DMS 273 (cell line): ENCODE measurements at regions not wholly inside any gene's neighbourhood (a gene's known extent, or its start where the extent isn't known, plus 50 kb on each side); places are given as distances from the start of the nearest gene placed in this dataset.
"Not testable (repeated sequence)": the region's sequence is repeated elsewhere in the genome, so short reads cannot be mapped to it uniquely, and the experiment has no call there.

Experiments
- DNase-seq: peaks from one replicate; lab custom pipeline; 2025; ENCODE audit not compliant: unreplicated experiment; lab: John Stamatoyannopoulos, UW

DNA sequence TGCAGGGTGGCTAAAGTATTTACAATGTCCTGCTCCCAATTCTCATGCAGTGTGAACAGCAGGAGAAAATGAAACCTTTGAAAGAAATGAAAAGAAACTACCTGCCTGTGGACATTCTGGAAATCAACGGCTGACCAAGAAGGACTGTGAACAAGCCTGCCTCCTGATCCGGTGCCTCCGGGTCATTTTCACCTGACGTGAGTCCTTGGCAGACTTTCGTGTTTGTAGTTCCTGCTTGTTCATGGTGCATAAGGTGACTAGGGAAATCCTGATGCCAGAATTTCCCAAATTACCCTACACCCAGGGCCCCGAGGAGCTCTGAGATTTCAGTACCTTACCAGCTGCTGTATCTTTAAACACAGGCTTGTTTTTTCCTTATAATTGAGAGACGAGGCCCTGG is 317.5 kb downstream of the TLE1 start:
- no peak for DNase-seq

DNA sequence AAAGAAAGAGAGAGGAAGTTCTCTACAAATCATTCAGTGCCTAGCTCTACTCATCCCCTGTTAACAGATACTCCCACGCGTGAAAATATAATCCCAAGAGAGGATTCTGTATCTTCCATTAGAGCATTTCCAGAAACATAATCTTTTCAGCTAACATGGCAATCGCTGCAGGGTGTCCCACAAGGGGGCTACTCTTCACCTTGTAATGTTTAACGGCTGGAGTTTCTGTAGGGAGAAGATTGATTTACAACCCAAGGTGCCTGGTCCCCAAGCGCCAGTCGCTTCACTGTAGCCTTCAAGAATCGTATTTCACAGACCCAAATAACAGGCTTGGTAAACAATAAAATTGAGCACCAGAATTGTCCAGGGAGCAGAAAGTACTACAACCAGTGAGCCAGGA is 318.7 kb downstream of the TLE1 start:
- DNase-seq: no peak

DNA sequence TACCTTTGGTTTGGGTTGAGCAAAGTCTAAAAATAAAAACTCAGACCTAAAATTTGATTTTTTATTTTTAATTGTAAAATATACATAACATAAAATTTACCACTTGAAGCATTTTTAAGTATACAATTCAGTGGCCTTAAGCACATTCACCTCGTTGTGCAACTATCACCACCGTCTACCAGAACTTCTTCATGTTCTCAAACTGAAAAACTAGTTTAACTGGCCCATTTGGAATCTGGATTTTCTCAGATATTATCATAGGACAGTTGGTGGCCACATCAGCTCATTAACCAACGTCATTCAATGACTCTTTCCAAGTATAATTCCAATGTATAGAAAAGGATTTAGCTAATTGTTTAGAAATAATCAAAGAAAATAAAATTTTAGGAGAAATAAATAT is 319.3 kb downstream of the TLE1 start:
- no peak for DNase-seq

DNA sequence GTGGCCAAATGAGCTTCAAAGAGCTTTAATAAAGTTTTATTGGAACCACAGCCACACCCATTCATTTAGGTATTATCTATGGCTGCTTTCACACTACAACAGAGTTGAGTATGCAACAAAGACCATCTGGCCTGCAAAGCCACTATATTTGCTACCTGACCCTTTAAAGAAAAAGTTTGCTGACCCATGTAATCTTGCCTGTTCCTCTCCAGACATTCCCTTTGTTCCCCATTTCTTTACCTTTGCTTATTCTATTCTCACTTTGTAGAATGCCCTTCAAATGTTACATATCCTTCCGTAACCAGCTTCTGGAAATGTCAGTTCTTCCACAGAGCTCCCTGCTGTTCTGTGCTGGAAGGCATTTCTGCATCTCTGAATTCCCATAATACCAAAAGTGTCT is 320.2 kb downstream of the TLE1 start:
- DNase-seq: no peak

DNA sequence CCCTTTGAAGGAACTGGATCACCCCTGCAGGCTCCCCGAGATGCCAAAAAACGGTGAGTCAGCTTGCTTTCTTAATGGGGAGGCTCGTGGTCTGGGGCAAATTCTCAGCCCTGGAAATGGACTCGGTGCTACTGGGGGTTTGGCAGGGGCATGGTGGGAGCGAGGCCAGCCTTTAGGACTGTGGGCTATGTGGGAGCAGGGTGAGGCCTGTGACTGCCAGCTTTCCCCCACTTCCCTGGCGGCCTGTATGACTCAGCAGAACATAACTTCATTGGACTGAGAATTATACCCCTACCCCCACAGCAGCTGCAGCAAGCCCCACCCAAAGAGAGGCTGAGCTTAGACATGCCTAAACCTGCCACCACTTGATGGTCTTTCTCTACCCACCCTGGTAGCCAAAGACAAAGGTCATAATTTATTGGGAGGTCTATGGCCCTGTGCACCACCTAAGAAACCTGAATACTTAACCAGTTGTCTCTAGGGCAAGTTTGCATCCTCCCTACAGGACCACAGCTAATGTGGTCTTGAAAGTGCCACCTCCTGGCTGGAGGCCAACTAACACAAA is 325.3 kb downstream of the TLE1 start:
- DNase-seq: no peak

DNA sequence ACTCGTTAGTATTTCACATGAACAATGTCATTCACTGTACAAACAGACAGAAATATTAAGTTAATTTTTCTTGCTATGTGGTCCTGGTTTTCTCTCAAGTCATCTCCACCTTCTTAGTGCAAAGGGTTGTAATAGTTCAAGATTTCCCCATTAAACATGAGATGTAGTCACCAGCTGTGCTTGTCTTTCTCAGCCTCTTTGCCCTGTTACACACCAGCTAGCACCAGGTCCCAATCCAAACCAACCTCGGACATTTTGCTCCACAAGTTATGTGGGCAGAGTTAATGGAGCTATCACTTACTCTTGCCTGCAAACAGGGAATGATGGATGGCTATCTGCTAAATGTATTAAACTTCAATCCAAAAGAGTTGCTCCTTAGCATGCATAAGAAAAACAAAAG is 328.1 kb downstream of the TLE1 start:
- no peak for DNase-seq

DNA sequence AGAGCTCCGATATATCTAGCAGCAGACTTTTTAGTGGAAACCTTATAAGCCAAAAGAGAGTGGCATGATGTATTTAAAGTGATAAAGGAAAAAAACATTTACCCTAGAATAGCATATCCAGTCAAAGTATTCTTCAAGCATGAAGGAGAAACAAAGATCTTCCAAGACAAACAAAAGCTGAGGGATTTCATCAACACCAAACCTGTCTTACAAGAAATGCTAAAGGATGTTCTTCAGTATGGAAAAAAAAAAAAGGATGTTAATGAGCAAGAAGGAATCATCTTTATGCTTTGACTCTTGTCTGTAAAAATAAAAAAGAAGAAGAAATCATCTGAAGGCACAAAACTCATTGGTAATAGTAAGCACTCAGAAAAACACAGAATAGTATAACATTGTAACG is 338.2 kb downstream of the TLE1 start:
- no peak for DNase-seq

DNA sequence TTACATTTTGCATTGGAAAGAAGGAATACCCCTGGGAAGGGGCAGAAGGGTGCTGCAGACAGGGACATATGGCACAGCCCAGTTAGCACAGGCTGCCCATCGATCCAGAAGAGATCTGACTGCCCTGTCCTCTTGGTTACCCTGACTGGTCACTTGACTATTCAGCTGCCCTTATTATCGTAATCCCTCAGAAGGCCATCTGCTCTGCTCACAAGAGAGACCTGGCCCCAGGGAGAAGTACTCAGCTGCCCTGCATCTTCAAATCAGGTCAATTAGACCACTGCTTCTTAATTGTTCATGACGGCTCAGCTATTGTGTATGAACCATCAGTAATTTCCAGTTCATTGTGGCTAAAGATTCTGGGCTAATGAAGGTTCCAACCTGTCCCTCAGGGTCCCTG is 345.0 kb downstream of the TLE1 start:
- DNase-seq: no peak

DNA sequence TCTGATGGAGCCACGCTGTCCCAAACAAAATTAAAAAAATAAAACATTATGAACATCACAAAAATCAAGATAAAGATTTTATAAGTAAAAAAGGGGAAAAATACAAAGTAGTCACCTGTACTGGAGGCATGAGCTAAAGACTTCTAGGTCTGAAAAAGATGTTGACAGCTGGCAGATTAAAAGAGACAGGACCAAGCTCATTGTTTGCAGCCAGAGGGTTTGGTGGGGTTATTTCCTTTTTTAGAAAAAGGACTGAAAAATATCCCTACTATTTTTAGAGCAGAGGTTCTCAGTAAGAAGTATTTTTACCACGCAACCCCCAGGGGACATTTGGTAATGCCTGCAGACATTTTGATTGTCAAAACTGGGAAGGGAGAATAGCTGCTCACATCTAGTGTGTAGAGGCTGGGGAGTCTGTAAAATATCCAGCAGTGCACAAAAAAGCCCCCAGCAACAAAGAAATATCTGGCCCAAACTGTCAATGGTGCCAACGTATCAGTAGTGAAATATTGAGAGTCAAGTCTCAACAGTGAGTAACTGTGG is 353.4 kb downstream of the TLE1 start:
- no peak for DNase-seq

DNA sequence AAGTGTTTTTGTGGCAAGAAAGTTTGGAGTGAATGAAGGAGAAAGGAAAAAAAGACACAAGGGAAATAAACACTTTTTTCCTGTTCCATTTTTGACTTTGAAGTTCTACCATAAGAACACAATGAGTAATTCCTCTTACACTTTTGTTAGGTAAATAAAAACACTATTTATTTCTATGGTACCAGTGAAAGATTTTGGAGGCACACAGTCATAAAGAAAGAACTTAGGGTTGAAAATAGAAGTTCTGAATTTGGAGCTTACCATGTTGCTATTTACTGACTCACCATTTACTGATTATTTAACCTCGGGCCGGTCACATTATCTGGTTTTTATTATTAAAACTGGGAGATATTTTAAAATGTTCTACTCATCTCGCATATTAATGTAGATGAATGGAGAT is 367.8 kb downstream of the TLE1 start:
- no peak for DNase-seq

DNA sequence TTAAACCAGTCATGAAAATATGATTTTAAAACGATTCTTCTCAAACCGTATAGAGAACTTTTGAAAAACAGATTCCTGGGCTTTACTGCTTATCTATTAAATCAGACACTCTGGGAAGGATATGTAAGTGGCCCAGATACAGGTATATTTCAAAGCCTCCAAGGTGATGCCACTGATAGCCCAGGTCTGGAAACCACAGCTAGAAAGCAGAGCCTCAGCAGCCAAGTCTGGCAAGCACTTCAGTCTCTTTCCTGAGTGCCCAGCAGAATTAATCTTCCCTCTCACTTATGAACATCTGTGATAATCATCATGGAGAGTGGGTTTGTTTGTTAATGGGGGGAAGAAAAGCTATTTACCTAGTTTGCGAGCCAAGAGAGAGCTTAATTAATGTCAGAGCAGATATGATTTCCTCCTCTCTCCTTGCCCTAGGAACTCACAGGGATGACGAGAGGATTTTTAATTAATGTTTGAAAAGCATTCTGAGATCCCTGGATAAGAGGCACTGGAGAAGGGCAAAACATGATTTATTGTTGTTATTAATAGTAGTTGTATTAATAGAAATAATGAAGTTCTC is 368.4 kb downstream of the TLE1 start:
- peak; percentile 19 for DNase-seq

DNA sequence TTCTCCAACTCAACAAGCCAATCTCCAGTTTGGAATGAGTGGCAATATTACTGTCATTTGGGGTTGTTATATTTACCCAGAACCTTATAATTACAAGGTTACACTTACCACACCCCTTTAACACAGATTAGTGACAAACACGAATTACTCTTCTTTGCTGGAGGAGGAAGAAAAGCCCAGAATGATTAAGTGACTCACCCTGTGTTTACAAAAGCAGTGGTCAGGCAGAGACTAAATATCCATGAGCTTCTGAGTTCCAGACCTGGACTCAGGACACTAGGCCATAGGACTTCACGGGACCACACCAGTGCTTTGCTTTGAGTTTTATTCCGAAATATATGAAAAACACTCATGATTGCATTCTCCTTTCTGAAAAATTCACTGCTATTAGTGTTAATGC is 370.8 kb downstream of the TLE1 start:
- no peak for DNase-seq

DNA sequence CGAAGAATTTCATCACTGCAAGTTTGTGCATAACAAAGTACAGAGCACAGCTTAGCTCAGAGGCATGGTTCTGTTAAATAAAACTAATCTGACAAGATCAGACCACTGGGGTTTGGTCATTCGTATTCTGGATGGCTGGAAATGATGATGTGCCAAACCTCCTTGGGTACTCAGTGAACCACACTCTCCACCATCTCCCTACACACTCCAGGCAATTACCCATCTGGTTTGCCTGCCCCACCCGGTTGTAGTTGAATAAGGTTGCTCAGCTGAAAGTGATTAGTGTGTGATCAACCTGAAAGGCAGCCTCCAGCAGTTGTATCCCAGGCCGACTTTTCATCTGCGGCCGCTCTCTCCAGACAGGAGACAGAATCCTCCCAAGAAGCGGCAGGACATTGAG is 371.4 kb downstream of the TLE1 start:
- DNase-seq: no peak

DNA sequence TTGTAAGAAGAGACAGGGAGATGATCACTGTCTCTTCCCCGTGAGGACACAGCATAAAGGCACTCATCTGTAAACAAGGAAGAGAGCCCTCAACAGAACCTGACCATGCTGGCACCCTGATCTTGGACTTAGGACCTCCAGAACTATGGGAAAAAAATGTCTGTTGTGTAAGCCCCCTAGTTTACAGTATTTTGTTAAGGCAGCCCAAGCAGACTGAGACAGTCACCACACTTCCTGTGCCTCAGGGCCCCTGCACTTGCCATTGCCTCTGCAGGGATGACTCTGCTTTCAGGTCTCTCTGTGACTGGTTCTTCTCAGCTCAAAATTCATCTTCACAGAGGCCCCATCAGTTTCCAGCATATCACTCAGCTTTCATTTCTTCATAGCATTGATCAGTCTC is 372.1 kb downstream of the TLE1 start:
- no peak for DNase-seq

DNA sequence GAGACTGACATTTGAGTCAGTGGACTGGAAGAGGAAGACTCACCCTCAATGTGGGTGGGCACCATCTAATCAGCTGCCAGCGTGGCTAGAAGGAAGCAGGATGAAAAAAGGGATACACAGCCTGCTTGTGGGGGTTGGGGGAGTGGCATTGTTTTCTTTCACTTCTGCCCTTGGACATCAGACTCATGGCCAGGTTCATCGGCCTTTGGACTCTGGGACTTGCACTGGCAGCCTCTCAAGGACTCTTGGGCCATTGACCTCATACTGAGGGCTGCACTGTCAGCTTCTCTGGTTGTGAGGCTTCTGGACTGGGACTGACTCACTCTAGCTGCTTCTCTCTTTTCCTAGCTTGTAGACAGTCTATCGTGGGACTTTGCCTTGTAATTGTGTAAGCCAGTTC is 374.9 kb downstream of the TLE1 start:
- DNase-seq: no peak

DNA sequence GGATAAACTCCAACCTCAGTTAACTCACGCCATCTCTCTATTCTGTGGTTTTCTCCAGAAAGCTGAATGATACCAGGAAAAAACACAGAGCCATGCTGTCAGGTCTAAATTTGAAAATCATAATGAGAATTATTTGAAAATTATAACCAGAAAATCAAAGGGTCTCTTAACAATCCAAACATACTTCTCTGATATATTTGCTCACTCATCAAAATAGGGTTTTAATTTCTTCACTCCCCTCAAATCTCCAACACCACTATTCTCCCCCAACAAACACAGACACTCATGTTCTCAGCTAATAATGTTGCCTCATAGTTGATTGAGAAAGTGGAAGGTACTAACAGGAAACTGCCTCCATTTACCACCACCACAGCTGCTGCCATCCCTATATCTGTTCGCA is 375.5 kb downstream of the TLE1 start:
- no peak for DNase-seq

DNA sequence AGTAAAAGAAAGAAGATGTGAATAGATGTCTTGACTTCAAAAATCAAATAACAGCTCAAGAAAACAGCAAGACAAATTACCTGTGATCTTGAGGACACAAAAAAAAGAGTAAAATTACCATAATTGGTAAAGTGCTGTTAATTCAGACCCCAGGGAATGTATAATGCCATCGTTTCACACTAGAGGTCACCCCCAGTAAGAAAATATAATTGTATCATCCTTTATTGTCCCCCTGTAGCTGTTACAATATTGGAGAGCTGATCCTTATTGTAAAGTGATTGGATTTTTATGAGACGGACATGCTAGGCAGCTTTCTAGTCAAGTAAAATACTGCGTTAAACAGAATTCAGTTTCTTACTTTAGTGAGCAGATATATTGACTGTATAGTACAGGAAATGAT is 377.0 kb downstream of the TLE1 start:
- DNase-seq: no peak

DNA sequence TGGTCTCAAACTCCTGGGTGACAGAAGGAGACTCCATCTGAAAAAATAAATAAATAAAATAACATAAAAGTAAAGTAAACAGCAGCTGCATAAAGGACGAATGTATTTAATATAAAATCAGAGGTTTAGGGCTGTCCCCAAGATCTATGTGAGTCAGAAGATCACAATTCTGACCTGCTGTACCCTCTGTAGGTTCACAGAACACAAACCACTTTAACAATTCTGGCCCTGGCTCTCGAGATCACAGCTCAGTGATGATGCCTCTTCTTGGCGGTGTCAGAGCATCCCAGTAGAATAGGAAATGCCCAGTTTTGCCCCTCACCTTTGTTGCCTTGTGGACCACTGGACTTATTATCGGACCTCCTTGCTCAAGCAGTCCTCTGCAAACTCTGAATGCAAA is 380.9 kb downstream of the TLE1 start:
- no peak for DNase-seq

DNA sequence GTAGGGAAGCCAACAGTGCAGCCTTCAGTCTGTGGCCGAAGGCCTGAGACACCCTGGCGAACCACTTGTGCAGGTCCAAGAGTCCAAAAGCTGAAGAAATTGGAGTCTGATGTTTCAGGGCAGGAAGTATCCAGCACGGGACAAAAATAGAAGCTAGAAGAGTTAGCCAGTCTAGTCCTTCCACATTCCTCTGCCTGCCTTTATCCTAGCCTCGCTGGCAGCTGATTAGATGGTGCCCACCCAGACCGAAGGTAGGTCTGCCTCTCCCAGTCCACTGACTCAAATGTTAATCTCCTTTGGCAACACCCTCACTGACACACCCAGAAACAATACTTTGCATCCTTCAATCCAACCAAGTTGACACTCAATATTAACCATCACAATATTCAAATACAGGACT is 381.6 kb downstream of the TLE1 start:
- not testable (repeated sequence) for DNase-seq

DNA sequence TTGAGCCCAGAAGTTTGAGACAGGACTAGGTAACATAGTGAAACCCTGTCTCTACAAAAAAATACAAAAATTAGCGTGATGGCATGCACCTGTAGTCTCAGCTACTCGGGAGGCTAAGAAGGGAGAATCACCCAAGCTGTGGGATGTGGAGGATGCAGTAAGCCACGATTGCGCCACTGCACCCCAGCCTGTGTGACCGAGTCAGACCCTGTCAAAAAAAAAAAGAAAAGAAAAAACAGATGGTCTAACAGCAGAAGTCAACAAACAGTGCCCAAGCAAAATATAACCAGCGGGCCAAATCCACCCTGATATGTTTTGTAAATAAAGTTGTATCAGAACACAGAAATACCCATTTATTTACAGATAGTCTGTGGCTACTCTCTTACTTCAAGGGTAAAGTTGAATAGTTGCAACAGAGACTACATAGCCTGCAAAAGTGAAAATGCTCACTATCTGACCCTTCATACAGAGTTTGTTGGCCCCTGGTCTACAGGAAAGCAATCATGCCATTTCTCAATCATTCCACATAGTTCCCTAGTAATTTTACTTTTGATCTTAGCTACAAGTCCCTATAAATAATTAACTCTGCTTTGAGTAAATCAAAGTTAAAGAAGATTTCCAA is 383.7 kb downstream of the TLE1 start:
- DNase-seq: no peak

DNA sequence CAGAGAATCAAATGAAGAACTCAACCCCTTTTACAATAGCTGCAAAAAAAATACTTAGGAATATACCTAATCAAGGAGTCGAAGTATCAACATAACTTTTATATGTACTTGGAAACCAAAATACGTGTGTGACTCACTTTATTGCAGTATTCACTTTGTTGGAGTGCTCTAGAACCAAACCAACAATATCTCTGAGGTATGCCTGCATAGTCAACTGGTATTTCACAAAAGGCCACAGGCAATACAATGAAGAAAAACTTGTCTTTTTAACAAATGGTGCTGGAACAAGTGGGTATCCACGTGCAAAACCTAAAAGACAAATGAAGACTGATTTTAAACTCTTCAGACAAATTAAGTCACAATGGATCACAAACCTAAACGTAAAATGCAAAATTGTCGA is 385.7 kb downstream of the TLE1 start:
- no peak for DNase-seq

DNA sequence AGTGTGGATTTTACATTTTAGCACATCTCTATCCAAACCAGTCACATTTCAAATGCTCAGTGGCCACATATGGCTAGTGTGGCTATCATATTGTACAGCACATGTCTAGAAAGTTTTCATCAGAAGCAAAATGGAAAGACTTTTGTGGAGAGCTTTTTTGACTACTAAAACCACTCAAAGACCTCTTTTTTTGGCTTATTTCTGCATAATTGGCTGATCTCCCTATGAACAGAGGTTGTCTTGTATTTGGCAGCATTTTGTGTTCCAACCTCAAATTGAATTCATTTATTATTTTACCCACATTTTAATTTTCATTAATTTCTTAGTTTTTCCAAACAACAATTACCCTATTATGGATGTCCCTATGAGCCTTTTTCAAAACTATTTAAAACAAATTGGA is 395.7 kb downstream of the TLE1 start:
- DNase-seq: no peak
